OCI-LY1 (cell line): ENCODE measurements at regions not wholly inside any gene's neighbourhood (a gene's known extent, or its start where the extent isn't known, plus 50 kb on each side); places are given as distances from the start of the nearest gene placed in this dataset.

Experiments used
- CTCF ChIP-seq: fragments of 200-600 bp; sonication (generic), shearing (Covaris generic); IDR thresholded peaks from 2 replicates; pipeline ENCODE4 v1.5.1; 2017; ENCODE audit warnings: mild to moderate bottlenecking, antibody characterized with exemption, low read length, moderate library complexity, mixed read lengths
- EZH2 ChIP-seq: fragments of 200-600 bp; sonication (generic), shearing (Covaris generic); IDR thresholded peaks from 2 replicates; pipeline ENCODE4 v1.8.0; 2017; ENCODE audit warnings: borderline replicate concordance, mixed run types, mild to moderate bottlenecking, antibody characterized with exemption, low read length, moderate library complexity, mixed read lengths

- no peak for TF ChIP-seq CTCF
- no peak for TF ChIP-seq EZH2
Observed at GRCh38 chr5:74173665-74174064, 466.9 kb downstream of the ENC1 start.
